Retinal pigment epithelial cell (primary cell): ENCODE measurements at regions not wholly inside any gene's neighbourhood (a gene's known extent, or its start where the extent isn't known, plus 50 kb on each side); places are given as distances from the start of the nearest gene placed in this dataset.

Experiments used
- DNase-seq: peaks from one replicate; pipeline ENCODE4 v3.0.0-alpha.2; 2010; ENCODE audit warnings: low read depth
- H3K4me3 ChIP-seq: 2 replicates; pipeline ENCODE4 v1.5.1; 2011; ENCODE audit warnings: mild to moderate bottlenecking, low read length, control low read depth, moderate library complexity
- CTCF ChIP-seq: conservative IDR thresholded peaks from 2 replicates; pipeline ENCODE4 v1.5.1; 2011; ENCODE audit warnings: low read depth, low read length, control low read depth, inconsistent platforms

- no peak for TF ChIP-seq CTCF
- no peak for DNase-seq
Measured at GRCh38 chr10:3347413-3348182, 175.0 kb upstream of the PITRM1 start.

GRCh38 chr10:3346851-3347250, 174.3 kb upstream of the PITRM1 start:
- H3K4me3 ChIP-seq = no peak overlapping the region
- TF ChIP-seq CTCF = no peak
- no peak for DNase-seq

More at GRCh38 chr10:3347413-3348182, 175.0 kb upstream of the PITRM1 start:
- no peak overlapping the region for H3K4me3 ChIP-seq

- H3K4me3 ChIP-seq = no peak overlapping the region
- no peak for DNase-seq
- TF ChIP-seq CTCF = no peak
Measured at GRCh38 chr10:3342771-3343170, 170.2 kb upstream of the PITRM1 start.

GRCh38 chr10:3340127-3340730, 167.6 kb upstream of the PITRM1 start:
- no peak for TF ChIP-seq CTCF
- DNase-seq = no peak
- H3K4me3 ChIP-seq = no peak overlapping the region

- no peak overlapping the region for H3K4me3 ChIP-seq
- no peak for DNase-seq
- no peak for TF ChIP-seq CTCF
Measured at GRCh38 chr10:3339531-3339950, 167.0 kb upstream of the PITRM1 start.

GRCh38 chr10:3339121-3339520, 166.5 kb upstream of the PITRM1 start:
- no peak for DNase-seq
- no peak overlapping the region for H3K4me3 ChIP-seq
- TF ChIP-seq CTCF = no peak

- no peak overlapping the region for H3K4me3 ChIP-seq
- no peak for TF ChIP-seq CTCF
- DNase-seq = no peak
Measured at GRCh38 chr10:3337741-3338140, 165.2 kb upstream of the PITRM1 start.
